ENCODE measurements at regions not wholly inside any gene's neighbourhood (a gene's known extent, or its start where the extent isn't known, plus 50 kb on each side); places are given as distances from the start of the nearest gene placed in this dataset.

GRCh38 chr10:20682782-20683181, 214.3 kb downstream of the NEBL start:
- DNase-seq (ENCODE audit: low read depth) = no peak
- no peak overlapping the region for H3K4me3 ChIP-seq (ENCODE audit: low read depth, low read length)

GRCh38 chr10:20677340-20677739, 219.8 kb downstream of the NEBL start:
- TF ChIP-seq CTCF (conservative IDR thresholded peaks at IDR 0.05; ENCODE audit: low read depth, low read length) = no peak
- H3K4me3 ChIP-seq (ENCODE audit: low read depth, low read length) = no peak overlapping the region
- no peak for DNase-seq (ENCODE audit: low read depth)

More at GRCh38 chr10:20682782-20683181, 214.3 kb downstream of the NEBL start:
- TF ChIP-seq CTCF (conservative IDR thresholded peaks at IDR 0.05; ENCODE audit: low read depth, low read length) = no peak

- H3K4me3 ChIP-seq (ENCODE audit: low read depth, low read length) = no peak overlapping the region
- DNase-seq (ENCODE audit: low read depth) = no peak
- no peak for TF ChIP-seq CTCF (conservative IDR thresholded peaks at IDR 0.05; ENCODE audit: low read depth, low read length)
Measured at GRCh38 chr10:20674926-20675325, 222.2 kb downstream of the NEBL start.

GRCh38 chr10:20673175-20673574, 223.9 kb downstream of the NEBL start:
- H3K4me3 ChIP-seq (ENCODE audit: low read depth, low read length) = no peak overlapping the region

GRCh38 chr10:20672741-20673140, 224.4 kb downstream of the NEBL start:
- TF ChIP-seq CTCF (conservative IDR thresholded peaks at IDR 0.05; ENCODE audit: low read depth, low read length) = no peak
- DNase-seq (ENCODE audit: low read depth) = no peak

More at GRCh38 chr10:20673175-20673574, 223.9 kb downstream of the NEBL start:
- no peak for DNase-seq (ENCODE audit: low read depth)
- TF ChIP-seq CTCF (conservative IDR thresholded peaks at IDR 0.05; ENCODE audit: low read depth, low read length) = no peak

GRCh38 chr10:20670579-20670978, 226.5 kb downstream of the NEBL start:
- no peak for DNase-seq (ENCODE audit: low read depth)
- TF ChIP-seq CTCF (conservative IDR thresholded peaks at IDR 0.05; ENCODE audit: low read depth, low read length) = no peak
- no peak overlapping the region for H3K4me3 ChIP-seq (ENCODE audit: low read depth, low read length)

More at GRCh38 chr10:20672741-20673140, 224.4 kb downstream of the NEBL start:
- no peak overlapping the region for H3K4me3 ChIP-seq (ENCODE audit: low read depth, low read length)

- no peak for TF ChIP-seq CTCF (conservative IDR thresholded peaks at IDR 0.05; ENCODE audit: low read depth, low read length)
- no peak for DNase-seq (ENCODE audit: low read depth)
- H3K4me3 ChIP-seq (ENCODE audit: low read depth, low read length) = no peak overlapping the region
Measured at GRCh38 chr10:20668985-20669384, 228.1 kb downstream of the NEBL start.
